PC-3 (cell line): ENCODE measurements at regions not wholly inside any gene's neighbourhood (a gene's known extent, or its start where the extent isn't known, plus 50 kb on each side); places are given as distances from the start of the nearest gene placed in this dataset.

Experiments
- ATAC-seq: fragments of 200-7000 bp; cut with Tn5 transposase; 2 replicates; pipeline ENCODE4 v1.9.1; 2020; ENCODE audit warnings: mild to moderate bottlenecking, moderate library complexity
- BruUV-seq: library from RNA; stranded (reverse); fragments of 400-500 nt; replicated peaks from 2 replicates; lab custom pipeline; 2021; lab: Mats Ljungman, UMichigan
- CTCF ChIA-PET: fragments of 300-600 bp; sonication (Branson Sonifier 250); formaldehyde crosslinking; loops from one replicate; lab custom pipeline; 2022; ENCODE audit warnings: antibody characterized with exemption; lab: Charles Lee
- POLR2A ChIA-PET: fragments of 300-600 bp; sonication (Branson Sonifier 250); formaldehyde crosslinking; loops from one replicate; lab custom pipeline; 2022; ENCODE audit warnings: antibody characterized with exemption; ENCODE audit not compliant: unreplicated experiment; lab: Charles Lee
- DNase-seq: peaks from one replicate; pipeline ENCODE4 v3.0.0-alpha.2; 2015
- H2AFZ ChIP-seq: fragments of 300-600 bp; sonication (generic); 2 replicates; pipeline ENCODE4 v1.6.0; 2016; ENCODE audit warnings: antibody characterized with exemption, low read length
- H3F3A ChIP-seq: fragments of 300-600 bp; sonication (generic); one replicate; pipeline ENCODE4 v1.6.0; 2017; ENCODE audit warnings: antibody characterized with exemption, low read length, control low read depth, mild to moderate bottlenecking; ENCODE audit not compliant: unreplicated experiment
- H3K27ac ChIP-seq: fragments of 300-600 bp; sonication (generic); 2 replicates; pipeline ENCODE4 v1.5.1; 2016; ENCODE audit warnings: mild to moderate bottlenecking, low read length
- H3K27me3 ChIP-seq: fragments of 300-600 bp; sonication (generic); 2 replicates; pipeline ENCODE4 v1.6.1; 2016; ENCODE audit warnings: low read length, mixed read lengths
- H3K36me3 ChIP-seq: fragments of 300-600 bp; sonication (generic); 2 replicates; pipeline ENCODE4 v1.6.1; 2016; ENCODE audit warnings: low read depth, mixed run types, low read length, mixed read lengths
- H3K4me1 ChIP-seq: fragments of 300-600 bp; sonication (generic); 2 replicates; pipeline ENCODE4 v1.5.1; 2016; ENCODE audit warnings: low read length; ENCODE audit not compliant: insufficient read depth
- H3K4me2 ChIP-seq: fragments of 300-600 bp; sonication (generic); 2 replicates; pipeline ENCODE4 v1.6.0; 2016; ENCODE audit warnings: low read length
- H3K4me3 ChIP-seq: fragments of 300-600 bp; sonication (generic); 2 replicates; pipeline ENCODE4 v1.5.1; 2016; ENCODE audit warnings: mild to moderate bottlenecking, low read length, mixed read lengths
- H3K79me2 ChIP-seq: fragments of 300-600 bp; sonication (generic); 2 replicates; pipeline ENCODE4 v1.6.1; 2017; ENCODE audit warnings: low read length, mixed read lengths
- H3K9ac ChIP-seq: fragments of 300-600 bp; sonication (generic); 2 replicates; pipeline ENCODE4 v1.6.0; 2016; ENCODE audit warnings: mild to moderate bottlenecking, low read length
- H3K9me2 ChIP-seq: fragments of 300-600 bp; sonication (generic); replicated peaks from 2 replicates; pipeline ENCODE4 v1.6.1; 2016; ENCODE audit warnings: mixed run types, low read length, mixed read lengths
- H3K9me3 ChIP-seq: fragments of 300-600 bp; sonication (generic); 2 replicates; pipeline ENCODE4 v1.6.1; 2016; ENCODE audit warnings: low read length, mixed read lengths
- H4K20me1 ChIP-seq: fragments of 300-600 bp; sonication (generic); 2 replicates; pipeline ENCODE4 v1.6.1; 2016; ENCODE audit warnings: low read length, mixed read lengths
- EZH2 ChIP-seq: fragments of 300-600 bp; sonication (generic); IDR thresholded peaks from one replicate; pipeline ENCODE4 v1.6.1; 2017; ENCODE audit warnings: antibody characterized with exemption, mild to moderate bottlenecking, low read length; ENCODE audit not compliant: unreplicated experiment
- EZH2phosphoT487 ChIP-seq: fragments of 300-600 bp; sonication (generic); IDR thresholded peaks from 2 replicates; pipeline ENCODE4 v1.6.1; 2018; ENCODE audit warnings: mild to moderate bottlenecking, antibody characterized with exemption, low read length, borderline replicate concordance
- intact Hi-C: fragments of 100-400 bp; cut with micrococcal nuclease; formaldehyde crosslinking; loops from 2 replicates; pipeline ENCODE4 v1.9.0; 2023
- TF ChIP-seq, protein P1 (sequence below): fragments of 300-600 bp; sonication (generic); conservative IDR thresholded peaks from 2 replicates; pipeline ENCODE4 v1.5.1; 2017; ENCODE audit warnings: antibody characterized with exemption, low read depth, mild to moderate bottlenecking, low read length

DNA sequence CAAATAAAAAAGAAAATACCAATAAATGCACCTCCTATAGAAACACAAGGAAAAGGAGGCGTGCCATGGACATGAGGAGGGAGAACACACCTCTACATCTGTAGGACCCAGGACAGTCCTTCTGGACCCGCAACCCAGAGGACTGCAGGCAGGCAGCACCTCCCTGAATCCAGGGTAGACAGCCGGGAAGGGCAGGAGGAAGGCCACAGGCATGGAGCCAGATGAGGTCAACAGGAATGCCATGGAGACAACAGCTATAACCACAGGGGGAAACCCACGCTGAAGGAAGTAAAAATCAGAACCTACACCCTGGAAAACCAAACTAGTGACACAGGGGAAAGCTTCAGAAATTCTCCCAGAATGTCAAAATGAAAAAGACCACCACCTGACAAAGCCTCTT, 248.8 kb upstream of the NSMCE3 start:
- BruUV-seq: no TSS peak
- no peaks in the 10 kb centered on the region for H4K20me1 ChIP-seq
- intact Hi-C loops: no loop called here
- H3K4me3 ChIP-seq: no peak overlapping the region
- no peak overlapping the region for H2AFZ ChIP-seq
- H3K27ac ChIP-seq: no peak overlapping the region
- H3K4me2 ChIP-seq: no peak overlapping the region
- H3K4me1 ChIP-seq: peaks cover 12% of the 10 kb centered on the region
- H3K9me3 ChIP-seq: no peaks in the 10 kb centered on the region
- H3K27me3 ChIP-seq: peaks cover 21% of the 10 kb centered on the region
- DNase-seq (no peak), ATAC-seq (no peak)
- no peaks in the 10 kb centered on the region for H3F3A ChIP-seq
- H3K9ac ChIP-seq: no peak overlapping the region
- 0 out of 2 replicates have a peak, but pooled peaks cover 2% of the 10 kb centered on the region for H3K9me2 ChIP-seq
- TF ChIP-seq, protein P1, sequence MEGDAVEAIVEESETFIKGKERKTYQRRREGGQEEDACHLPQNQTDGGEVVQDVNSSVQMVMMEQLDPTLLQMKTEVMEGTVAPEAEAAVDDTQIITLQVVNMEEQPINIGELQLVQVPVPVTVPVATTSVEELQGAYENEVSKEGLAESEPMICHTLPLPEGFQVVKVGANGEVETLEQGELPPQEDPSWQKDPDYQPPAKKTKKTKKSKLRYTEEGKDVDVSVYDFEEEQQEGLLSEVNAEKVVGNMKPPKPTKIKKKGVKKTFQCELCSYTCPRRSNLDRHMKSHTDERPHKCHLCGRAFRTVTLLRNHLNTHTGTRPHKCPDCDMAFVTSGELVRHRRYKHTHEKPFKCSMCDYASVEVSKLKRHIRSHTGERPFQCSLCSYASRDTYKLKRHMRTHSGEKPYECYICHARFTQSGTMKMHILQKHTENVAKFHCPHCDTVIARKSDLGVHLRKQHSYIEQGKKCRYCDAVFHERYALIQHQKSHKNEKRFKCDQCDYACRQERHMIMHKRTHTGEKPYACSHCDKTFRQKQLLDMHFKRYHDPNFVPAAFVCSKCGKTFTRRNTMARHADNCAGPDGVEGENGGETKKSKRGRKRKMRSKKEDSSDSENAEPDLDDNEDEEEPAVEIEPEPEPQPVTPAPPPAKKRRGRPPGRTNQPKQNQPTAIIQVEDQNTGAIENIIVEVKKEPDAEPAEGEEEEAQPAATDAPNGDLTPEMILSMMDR: no peak
- no peak for TF ChIP-seq EZH2phosphoT487
- no peak for TF ChIP-seq EZH2
- CTCF ChIA-PET: no interaction called here
- POLR2A ChIA-PET: no interaction called here
- no peaks in the 10 kb centered on the region for H3K79me2 ChIP-seq
- H3K36me3 ChIP-seq: no peaks in the 10 kb centered on the region

DNA sequence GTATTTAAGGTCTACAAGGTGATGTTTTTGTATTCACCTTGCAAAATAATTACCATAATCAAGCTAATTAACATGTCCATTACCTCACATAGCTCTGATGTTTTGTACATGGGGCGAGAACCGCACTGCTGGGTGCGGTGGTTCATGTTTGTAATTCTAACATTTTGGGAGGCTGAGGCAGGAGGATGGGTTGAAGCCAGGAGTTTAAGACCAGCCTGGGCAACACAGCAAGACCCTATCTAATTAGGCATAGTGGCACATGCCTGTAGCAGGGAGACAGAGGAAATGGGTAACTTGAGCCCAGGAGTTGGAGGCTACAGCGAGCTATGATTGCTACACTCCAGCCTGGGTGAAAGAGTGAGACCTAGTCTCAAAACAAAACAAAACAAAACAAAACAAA, 248.2 kb upstream of the NSMCE3 start:
- ATAC-seq: no peak
- no peaks in the 10 kb centered on the region for H3K9me3 ChIP-seq
- no peaks in the 10 kb centered on the region for H3K36me3 ChIP-seq
- no peaks in the 10 kb centered on the region for H3K79me2 ChIP-seq
- H3K27ac ChIP-seq: no peak overlapping the region
- no peak overlapping the region for H3K4me2 ChIP-seq
- no TSS peak for BruUV-seq
- no peaks in the 10 kb centered on the region for H4K20me1 ChIP-seq
- H3K4me1 ChIP-seq: peaks cover 8% of the 10 kb centered on the region
- H3K9ac ChIP-seq: no peak overlapping the region
- H3K4me3 ChIP-seq: no peak overlapping the region
- ChIA-PET CTCF (no interaction called here), POLR2A (no interaction called here)
- intact Hi-C loops: no loop called here
- H3F3A ChIP-seq: no peaks in the 10 kb centered on the region
- no peak for DNase-seq
- H3K9me2 ChIP-seq: 0 out of 2 replicates have a peak, but pooled peaks cover 3% of the 10 kb centered on the region
- no peak overlapping the region for H2AFZ ChIP-seq
- TF ChIP-seq, protein P1: no peak
- TF ChIP-seq EZH2 (no peak), EZH2phosphoT487 (no peak)
- H3K27me3 ChIP-seq: peaks cover 27% of the 10 kb centered on the region

DNA sequence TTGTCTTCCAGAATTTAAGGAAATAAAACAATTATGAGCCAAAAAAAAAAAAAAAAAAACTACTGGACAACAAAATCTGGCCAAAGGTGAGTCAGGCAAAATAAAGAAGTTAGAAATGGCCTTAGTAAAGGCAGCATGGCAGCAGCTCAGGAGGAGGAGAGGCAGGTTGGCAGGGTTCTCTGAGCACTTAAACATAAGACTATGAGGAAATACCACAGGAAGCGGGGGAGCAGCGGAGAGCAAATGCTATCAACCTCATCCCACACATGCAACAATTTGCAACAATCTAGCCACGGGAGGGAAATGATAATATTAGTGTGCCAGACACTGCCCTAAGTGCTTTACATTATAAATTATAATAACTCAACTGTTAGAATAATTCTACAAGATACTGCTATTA, 247.3 kb upstream of the NSMCE3 start:
- H3K79me2 ChIP-seq: no peaks in the 10 kb centered on the region
- 0 out of 2 replicates have a peak, but pooled peaks cover 3% of the 10 kb centered on the region for H3K9me2 ChIP-seq
- ChIA-PET CTCF (no interaction called here), POLR2A (no interaction called here)
- H3K9me3 ChIP-seq: no peaks in the 10 kb centered on the region
- H3K4me1 ChIP-seq: peaks cover under 1% of the 10 kb centered on the region
- TF ChIP-seq EZH2phosphoT487: no peak
- no peak for TF ChIP-seq EZH2
- TF ChIP-seq, protein P1: no peak
- H2AFZ ChIP-seq: no peak overlapping the region
- ATAC-seq (no peak), DNase-seq (no peak)
- BruUV-seq: no TSS peak
- no peaks in the 10 kb centered on the region for H3K36me3 ChIP-seq
- no peaks in the 10 kb centered on the region for H3F3A ChIP-seq
- intact Hi-C loops: no loop called here
- no peak overlapping the region for H3K4me2 ChIP-seq
- peaks cover 34% of the 10 kb centered on the region for H3K27me3 ChIP-seq
- no peak overlapping the region for H3K4me3 ChIP-seq
- no peak overlapping the region for H3K27ac ChIP-seq
- H3K9ac ChIP-seq: no peak overlapping the region
- H4K20me1 ChIP-seq: no peaks in the 10 kb centered on the region
